Memory B cell (primary cell): ENCODE measurements at regions not wholly inside any gene's neighbourhood (a gene's known extent, or its start where the extent isn't known, plus 50 kb on each side); places are given as distances from the start of the nearest gene placed in this dataset.

Experiments
- ATAC-seq: fragments of 150-1000 bp; cut with Tn5 transposase; 2 replicates; pipeline ENCODE4 v1.10.0; 2021; ENCODE audit warnings: low read depth, mild to moderate bottlenecking, moderate library complexity
- DNase-seq, 2 donors: peaks; one replicate each; pipeline ENCODE4 v3.0.0; 2022; ENCODE audit warnings: low spot score in 2 of 2
- H3K27ac Mint-ChIP-seq: one replicate; pipeline ENCODE4 v1.8.0; 2022; ENCODE audit warnings: mild to moderate bottlenecking, moderate library complexity, mixed read lengths
- H3K27me3 Mint-ChIP-seq: one replicate; pipeline ENCODE4 v1.8.0; 2022; ENCODE audit warnings: mixed read lengths
- H3K36me3 Mint-ChIP-seq: one replicate; pipeline ENCODE4 v1.8.0; 2022; ENCODE audit warnings: mild to moderate bottlenecking, mixed read lengths
- H3K4me1 Mint-ChIP-seq: one replicate; pipeline ENCODE4 v1.8.0; 2022; ENCODE audit warnings: mixed read lengths
- H3K4me3 Mint-ChIP-seq: one replicate; pipeline ENCODE4 v1.8.0; 2022; ENCODE audit warnings: mild to moderate bottlenecking, moderate library complexity, mixed read lengths
- H3K9me3 Mint-ChIP-seq: one replicate; pipeline ENCODE4 v1.8.0; 2022; ENCODE audit warnings: mixed read lengths

GRCh38 chr12:30840715-30841114 lies 85.8 kb upstream of the TSPAN11 start:
- no peak overlapping the region for H3K27ac Mint-ChIP-seq
- DNase-seq (no peak), ATAC-seq (no peak)
- no peak overlapping the region for H3K4me3 Mint-ChIP-seq
- H3K36me3 Mint-ChIP-seq: no peaks in the 10 kb centered on the region
- no peaks in the 10 kb centered on the region for H3K9me3 Mint-ChIP-seq
- peaks cover 5% of the 10 kb centered on the region for H3K4me1 Mint-ChIP-seq
- H3K27me3 Mint-ChIP-seq: peaks cover 19% of the 10 kb centered on the region

DNA sequence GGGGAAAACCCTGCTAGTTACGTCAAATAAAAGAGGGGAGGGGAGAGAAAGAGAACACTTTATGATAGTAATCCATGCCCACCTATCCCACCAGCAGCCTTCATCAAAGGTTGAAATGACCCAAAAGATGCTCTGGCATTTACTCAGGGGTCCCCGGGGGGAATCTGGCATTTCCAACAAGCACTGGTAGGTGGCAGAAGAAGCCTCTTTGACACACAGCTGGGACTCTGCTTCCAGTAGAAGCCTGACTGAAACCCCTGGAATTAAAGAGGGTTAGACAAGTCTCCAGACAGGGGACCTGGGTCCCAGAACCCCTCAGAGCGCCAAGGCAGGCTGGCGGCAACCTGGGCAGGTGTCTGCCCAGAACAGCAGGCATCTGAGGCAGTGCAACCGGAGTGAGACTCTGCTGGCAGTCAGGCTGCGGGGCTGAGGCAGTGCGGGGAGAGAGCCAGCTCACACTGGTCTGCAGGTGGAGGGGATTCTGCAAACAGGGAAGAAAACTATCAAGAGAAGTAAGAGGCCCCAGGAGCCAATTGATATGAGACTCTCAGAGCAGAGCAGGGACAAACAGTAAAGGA lies 85.0 kb upstream of the CAPRIN2 start:
- H3K4me1 Mint-ChIP-seq: peaks cover 5% of the 10 kb centered on the region
- ATAC-seq (peak; percentile 29), DNase-seq (no peak)
- no peak overlapping the region for H3K4me3 Mint-ChIP-seq
- no peaks in the 10 kb centered on the region for H3K36me3 Mint-ChIP-seq
- H3K27me3 Mint-ChIP-seq: peaks cover 20% of the 10 kb centered on the region
- H3K9me3 Mint-ChIP-seq: no peaks in the 10 kb centered on the region
- H3K27ac Mint-ChIP-seq: no peak overlapping the region

- ATAC-seq (no peak), DNase-seq (no peak)
- Mint-ChIP-seq H3K9me3 (no peaks in the 10 kb centered on the region), H3K36me3 (no peaks in the 10 kb centered on the region), H3K4me1 (no peaks in the 10 kb centered on the region), H3K27me3 (peaks cover 21% of the 10 kb centered on the region), H3K27ac (no peak overlapping the region), H3K4me3 (no peak overlapping the region)
These were observed 82.8 kb upstream of the CAPRIN2 start for GRCh38 chr12:30837595-30837994.

- peaks cover 21% of the 10 kb centered on the region for H3K27me3 Mint-ChIP-seq
- no peaks in the 10 kb centered on the region for H3K36me3 Mint-ChIP-seq
- no peaks in the 10 kb centered on the region for H3K9me3 Mint-ChIP-seq
- no peak overlapping the region for H3K4me3 Mint-ChIP-seq
- H3K4me1 Mint-ChIP-seq: no peaks in the 10 kb centered on the region
- ATAC-seq (no peak), DNase-seq (no peak)
- no peak overlapping the region for H3K27ac Mint-ChIP-seq
These were observed 82.1 kb upstream of the CAPRIN2 start for GRCh38 chr12:30836656-30837445.

- no peak overlapping the region for H3K27ac Mint-ChIP-seq
- H3K36me3 Mint-ChIP-seq: no peaks in the 10 kb centered on the region
- ATAC-seq (no peak), DNase-seq (no peak)
- H3K27me3 Mint-ChIP-seq: peaks cover 24% of the 10 kb centered on the region
- H3K4me3 Mint-ChIP-seq: no peak overlapping the region
- no peaks in the 10 kb centered on the region for H3K4me1 Mint-ChIP-seq
- H3K9me3 Mint-ChIP-seq: no peaks in the 10 kb centered on the region
These were observed 80.5 kb upstream of the CAPRIN2 start for GRCh38 chr12:30835216-30835615.

- DNase-seq: no peak
- ATAC-seq: no peak
- no peaks in the 10 kb centered on the region for H3K36me3 Mint-ChIP-seq
- peaks cover 15% of the 10 kb centered on the region for H3K27me3 Mint-ChIP-seq
- H3K9me3 Mint-ChIP-seq: no peaks in the 10 kb centered on the region
- H3K4me3 Mint-ChIP-seq: no peak overlapping the region
- H3K27ac Mint-ChIP-seq: no peak overlapping the region
- no peaks in the 10 kb centered on the region for H3K4me1 Mint-ChIP-seq
These were observed 76.0 kb upstream of the CAPRIN2 start for GRCh38 chr12:30830751-30831150.

- DNase-seq (no peak), ATAC-seq (no peak)
- Mint-ChIP-seq H3K4me3 (no peak overlapping the region), H3K27me3 (peaks cover 14% of the 10 kb centered on the region), H3K9me3 (no peaks in the 10 kb centered on the region), H3K36me3 (no peaks in the 10 kb centered on the region), H3K4me1 (no peaks in the 10 kb centered on the region), H3K27ac (no peak overlapping the region)
These were observed 75.1 kb upstream of the CAPRIN2 start for GRCh38 chr12:30829876-30830275.

GRCh38 chr12:30828686-30829085 lies 73.9 kb upstream of the CAPRIN2 start:
- no peaks in the 10 kb centered on the region for H3K4me1 Mint-ChIP-seq
- H3K4me3 Mint-ChIP-seq: no peak overlapping the region
- H3K27ac Mint-ChIP-seq: no peak overlapping the region
- H3K27me3 Mint-ChIP-seq: peaks cover 16% of the 10 kb centered on the region
- no peak for DNase-seq
- no peak for ATAC-seq
- H3K36me3 Mint-ChIP-seq: no peaks in the 10 kb centered on the region
- no peaks in the 10 kb centered on the region for H3K9me3 Mint-ChIP-seq

GRCh38 chr12:30827101-30828066 lies 72.6 kb upstream of the CAPRIN2 start:
- Mint-ChIP-seq H3K36me3 (no peaks in the 10 kb centered on the region), H3K27me3 (peaks cover 15% of the 10 kb centered on the region), H3K9me3 (no peaks in the 10 kb centered on the region), H3K27ac (no peak overlapping the region), H3K4me1 (peaks cover 6% of the 10 kb centered on the region), H3K4me3 (no peak overlapping the region)
- ATAC-seq: no peak
- DNase-seq: no peak

GRCh38 chr12:30826276-30826675 lies 71.5 kb upstream of the CAPRIN2 start:
- no peaks in the 10 kb centered on the region for H3K36me3 Mint-ChIP-seq
- no peaks in the 10 kb centered on the region for H3K9me3 Mint-ChIP-seq
- peaks cover 18% of the 10 kb centered on the region for H3K27me3 Mint-ChIP-seq
- no peak for ATAC-seq
- H3K4me1 Mint-ChIP-seq: peaks cover 8% of the 10 kb centered on the region
- no peak overlapping the region for H3K27ac Mint-ChIP-seq
- no peak overlapping the region for H3K4me3 Mint-ChIP-seq
- no peak for DNase-seq

- Mint-ChIP-seq H3K36me3 (no peaks in the 10 kb centered on the region), H3K4me3 (no peak overlapping the region), H3K4me1 (peaks cover 8% of the 10 kb centered on the region), H3K9me3 (no peaks in the 10 kb centered on the region), H3K27ac (no peak overlapping the region), H3K27me3 (peaks cover 17% of the 10 kb centered on the region)
- DNase-seq (no peak), ATAC-seq (no peak)
These were observed 70.6 kb upstream of the CAPRIN2 start for GRCh38 chr12:30825341-30825740.

GRCh38 chr12:30824311-30824710 lies 69.6 kb upstream of the CAPRIN2 start:
- DNase-seq (no peak), ATAC-seq (no peak)
- peak overlapping the region; percentile 47 for H3K4me3 Mint-ChIP-seq
- no peaks in the 10 kb centered on the region for H3K9me3 Mint-ChIP-seq
- peak overlapping the region; percentile 9 for H3K27ac Mint-ChIP-seq
- peaks cover 8% of the 10 kb centered on the region for H3K4me1 Mint-ChIP-seq
- peaks cover 19% of the 10 kb centered on the region for H3K27me3 Mint-ChIP-seq
- H3K36me3 Mint-ChIP-seq: no peaks in the 10 kb centered on the region

GRCh38 chr12:30823764-30824163 lies 69.0 kb upstream of the CAPRIN2 start:
- DNase-seq: no peak
- Mint-ChIP-seq H3K4me3 (peak overlapping the region; percentile 47), H3K4me1 (peaks cover 8% of the 10 kb centered on the region), H3K36me3 (no peaks in the 10 kb centered on the region), H3K27me3 (peaks cover 17% of the 10 kb centered on the region), H3K27ac (peak overlapping the region; percentile 9), H3K9me3 (no peaks in the 10 kb centered on the region)
- no peak for ATAC-seq

- H3K9me3 Mint-ChIP-seq: no peaks in the 10 kb centered on the region
- peak in 1 of 2 donors; percentile 39 for DNase-seq
- ATAC-seq: peak; percentile 89
- no peaks in the 10 kb centered on the region for H3K36me3 Mint-ChIP-seq
- peaks cover 8% of the 10 kb centered on the region for H3K4me1 Mint-ChIP-seq
- peaks cover 17% of the 10 kb centered on the region for H3K27me3 Mint-ChIP-seq
- H3K4me3 Mint-ChIP-seq: peak overlapping the region; percentile 97
- H3K27ac Mint-ChIP-seq: peak overlapping the region; percentile 54
These were observed 68.5 kb upstream of the CAPRIN2 start for GRCh38 chr12:30823156-30823699.
